ENCODE measurements at regions not wholly inside any gene's neighbourhood (a gene's known extent, or its start where the extent isn't known, plus 50 kb on each side); places are given as distances from the start of the nearest gene placed in this dataset.

GRCh38 chr3:110966966-110967663 lies 104.5 kb upstream of the NECTIN3 start:
- no peak for DNase-seq
- Histone ChIP-seq H3K4me3 (ENCODE audit: low read depth, low read length) (no peak overlapping the region), H3K27ac (no peak overlapping the region), H3K27me3 (ENCODE audit: insufficient read depth, low read depth, severe bottlenecking) (no peaks in the 10 kb centered on the region), H3K9me3 (ENCODE audit: severe bottlenecking) (peaks cover 3% of the 10 kb centered on the region), H3K36me3 (no peaks in the 10 kb centered on the region)
- TF ChIP-seq, protein P1, sequence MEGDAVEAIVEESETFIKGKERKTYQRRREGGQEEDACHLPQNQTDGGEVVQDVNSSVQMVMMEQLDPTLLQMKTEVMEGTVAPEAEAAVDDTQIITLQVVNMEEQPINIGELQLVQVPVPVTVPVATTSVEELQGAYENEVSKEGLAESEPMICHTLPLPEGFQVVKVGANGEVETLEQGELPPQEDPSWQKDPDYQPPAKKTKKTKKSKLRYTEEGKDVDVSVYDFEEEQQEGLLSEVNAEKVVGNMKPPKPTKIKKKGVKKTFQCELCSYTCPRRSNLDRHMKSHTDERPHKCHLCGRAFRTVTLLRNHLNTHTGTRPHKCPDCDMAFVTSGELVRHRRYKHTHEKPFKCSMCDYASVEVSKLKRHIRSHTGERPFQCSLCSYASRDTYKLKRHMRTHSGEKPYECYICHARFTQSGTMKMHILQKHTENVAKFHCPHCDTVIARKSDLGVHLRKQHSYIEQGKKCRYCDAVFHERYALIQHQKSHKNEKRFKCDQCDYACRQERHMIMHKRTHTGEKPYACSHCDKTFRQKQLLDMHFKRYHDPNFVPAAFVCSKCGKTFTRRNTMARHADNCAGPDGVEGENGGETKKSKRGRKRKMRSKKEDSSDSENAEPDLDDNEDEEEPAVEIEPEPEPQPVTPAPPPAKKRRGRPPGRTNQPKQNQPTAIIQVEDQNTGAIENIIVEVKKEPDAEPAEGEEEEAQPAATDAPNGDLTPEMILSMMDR (IDR thresholded peaks at IDR 0.05; ENCODE audit: low read depth, low read length): no peak

DNA sequence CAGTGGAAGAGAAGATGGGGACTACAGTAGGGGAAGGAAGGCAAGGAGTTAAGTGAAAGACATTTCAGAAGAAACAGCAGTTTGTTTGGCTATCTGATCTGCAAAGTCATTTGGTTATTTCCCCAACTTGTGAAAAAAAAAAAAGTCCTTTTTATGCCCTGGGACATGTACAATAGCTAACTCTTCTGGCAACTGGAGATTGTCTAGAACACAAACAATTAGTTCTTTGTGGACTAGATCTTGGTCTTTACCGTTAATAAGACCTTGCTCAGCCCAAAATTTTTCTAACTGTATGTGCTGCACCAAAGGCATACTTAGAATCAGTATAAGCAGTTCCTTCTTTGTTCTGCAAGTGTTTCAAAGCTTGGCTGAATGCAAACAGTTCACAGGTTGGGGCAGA lies 103.5 kb upstream of the NECTIN3 start:
- no peak for DNase-seq
- Histone ChIP-seq H3K9me3 (ENCODE audit: severe bottlenecking) (peaks cover 3% of the 10 kb centered on the region), H3K27me3 (ENCODE audit: insufficient read depth, low read depth, severe bottlenecking) (no peaks in the 10 kb centered on the region), H3K27ac (no peak overlapping the region), H3K4me3 (ENCODE audit: low read depth, low read length) (no peak overlapping the region), H3K36me3 (no peaks in the 10 kb centered on the region)
- TF ChIP-seq, protein P1 (IDR thresholded peaks at IDR 0.05; ENCODE audit: low read depth, low read length): no peak

- Histone ChIP-seq H3K27me3 (ENCODE audit: insufficient read depth, low read depth, severe bottlenecking) (no peaks in the 10 kb centered on the region), H3K4me3 (ENCODE audit: low read depth, low read length) (no peak overlapping the region), H3K27ac (no peak overlapping the region), H3K36me3 (no peaks in the 10 kb centered on the region), H3K9me3 (ENCODE audit: severe bottlenecking) (peaks cover 3% of the 10 kb centered on the region)
- no peak for DNase-seq
- TF ChIP-seq, protein P1 (IDR thresholded peaks at IDR 0.05; ENCODE audit: low read depth, low read length): no peak
Observed at GRCh38 chr3:110969229-110970211, 102.1 kb upstream of the NECTIN3 start.

- Histone ChIP-seq H3K27me3 (ENCODE audit: insufficient read depth, low read depth, severe bottlenecking) (no peaks in the 10 kb centered on the region), H3K27ac (no peak overlapping the region), H3K4me3 (ENCODE audit: low read depth, low read length) (no peak overlapping the region), H3K36me3 (no peaks in the 10 kb centered on the region), H3K9me3 (ENCODE audit: severe bottlenecking) (no peaks in the 10 kb centered on the region)
- no peak for DNase-seq
- TF ChIP-seq, protein P1 (IDR thresholded peaks at IDR 0.05; ENCODE audit: low read depth, low read length): no peak
Observed at GRCh38 chr3:110971010-110971601, 100.5 kb upstream of the NECTIN3 start.

GRCh38 chr3:110973263-110973895 lies 98.2 kb upstream of the NECTIN3 start:
- TF ChIP-seq, protein P1 (IDR thresholded peaks at IDR 0.05; ENCODE audit: low read depth, low read length): no peak
- H3K4me3 ChIP-seq (ENCODE audit: low read depth, low read length): no peak overlapping the region
- H3K36me3 ChIP-seq: no peaks in the 10 kb centered on the region
- no peaks in the 10 kb centered on the region for H3K9me3 ChIP-seq (ENCODE audit: severe bottlenecking)
- no peak for DNase-seq
- H3K27ac ChIP-seq: no peak overlapping the region
- H3K27me3 ChIP-seq (ENCODE audit: insufficient read depth, low read depth, severe bottlenecking): no peaks in the 10 kb centered on the region

Measured in WERI-Rb-1 (cell line).